NT2/D1 (cell line): ENCODE measurements at regions not wholly inside any gene's neighbourhood (a gene's known extent, or its start where the extent isn't known, plus 50 kb on each side); places are given as distances from the start of the nearest gene placed in this dataset.

Source experiments
- SUZ12 ChIP-seq: IDR thresholded peaks from 2 replicates; pipeline ENCODE4 v1.6.1; 2011; ENCODE audit not compliant: insufficient read length, insufficient read depth; ENCODE audit errors: extremely low read depth
- YY1 ChIP-seq: IDR thresholded peaks from 2 replicates; pipeline ENCODE4 v1.6.1; 2011; ENCODE audit not compliant: insufficient read length, insufficient read depth
- ZNF274 ChIP-seq: IDR thresholded peaks from 2 replicates; pipeline ENCODE4 v1.6.1; 2011; ENCODE audit warnings: mild to moderate bottlenecking, low read depth, low read length

DNA sequence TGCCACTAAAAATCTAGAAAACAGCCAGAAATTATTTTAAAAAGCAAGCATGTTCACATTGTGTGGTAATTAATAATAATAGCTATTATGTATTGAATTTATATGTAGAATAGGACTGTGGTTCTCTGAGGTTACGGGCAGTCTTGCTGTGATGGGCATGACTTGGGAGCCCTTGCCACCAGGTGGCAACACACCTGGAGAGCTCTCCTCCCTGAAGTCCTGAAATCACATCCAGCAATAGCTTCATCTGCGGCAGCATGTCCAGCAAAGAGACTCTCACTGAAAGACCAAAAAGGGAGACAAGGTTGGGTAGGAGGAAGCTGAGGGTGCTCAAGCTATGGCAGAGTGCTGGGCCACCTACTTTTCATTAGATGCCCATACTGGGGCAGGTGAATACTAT lies 206.8 kb upstream of the IL12A start:
- TF ChIP-seq ZNF274 (no peak), SUZ12 (no peak), YY1 (no peak)
